GM18868 (cell line): ENCODE measurements at regions not wholly inside any gene's neighbourhood (a gene's known extent, or its start where the extent isn't known, plus 50 kb on each side); places are given as distances from the start of the nearest gene placed in this dataset.

ENCODE experiments used
- ATAC-seq: cut with Tn5 transposase; IDR thresholded peaks from one replicate; pipeline ENCODE4 v1.9.1; 2021; ENCODE audit warnings: mild to moderate bottlenecking, moderate library complexity; ENCODE audit not compliant: unreplicated experiment

- ATAC-seq: no peak
These were observed 499.5 kb upstream of the KLF4 start for GRCh38 chr9:107989099-107989498.

DNA sequence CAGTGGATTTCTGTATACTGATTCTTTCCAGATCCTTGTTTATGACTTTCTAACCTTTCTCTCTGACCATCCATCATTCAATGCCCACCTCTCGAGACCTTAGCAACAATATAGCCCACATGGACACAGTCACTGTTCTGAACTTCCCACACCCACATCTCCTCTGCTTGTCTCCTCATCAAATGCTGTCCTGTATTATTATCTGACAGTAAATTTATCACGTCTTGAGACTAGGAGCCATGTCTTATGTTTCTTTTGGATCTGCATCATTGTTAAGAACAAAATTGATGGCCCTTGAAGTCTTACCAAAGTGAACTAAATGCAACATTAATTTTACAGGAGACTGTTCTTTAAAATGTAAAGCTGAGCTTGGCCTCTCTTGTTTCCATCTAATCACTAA, 495.4 kb upstream of the KLF4 start:
- ATAC-seq: no peak

DNA sequence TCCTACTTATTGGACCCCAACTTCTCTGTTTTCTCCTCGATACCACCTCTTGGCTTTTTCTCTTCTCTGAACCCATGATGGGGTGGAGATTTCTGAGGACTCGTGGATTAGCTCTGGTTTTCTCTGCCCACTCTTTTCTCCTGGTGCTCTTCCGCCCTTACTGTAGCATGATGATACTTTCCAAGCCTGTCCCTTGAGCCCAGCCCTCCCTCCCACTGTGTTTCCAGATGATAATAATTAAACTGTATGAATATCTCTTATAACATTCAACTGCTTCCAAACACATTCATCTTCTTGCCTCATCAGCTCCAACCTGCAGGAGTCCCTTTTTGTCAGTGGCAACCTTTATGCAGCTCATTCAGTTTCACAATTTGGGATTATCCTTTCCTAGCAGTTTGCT, 494.2 kb upstream of the KLF4 start:
- no peak for ATAC-seq

DNA sequence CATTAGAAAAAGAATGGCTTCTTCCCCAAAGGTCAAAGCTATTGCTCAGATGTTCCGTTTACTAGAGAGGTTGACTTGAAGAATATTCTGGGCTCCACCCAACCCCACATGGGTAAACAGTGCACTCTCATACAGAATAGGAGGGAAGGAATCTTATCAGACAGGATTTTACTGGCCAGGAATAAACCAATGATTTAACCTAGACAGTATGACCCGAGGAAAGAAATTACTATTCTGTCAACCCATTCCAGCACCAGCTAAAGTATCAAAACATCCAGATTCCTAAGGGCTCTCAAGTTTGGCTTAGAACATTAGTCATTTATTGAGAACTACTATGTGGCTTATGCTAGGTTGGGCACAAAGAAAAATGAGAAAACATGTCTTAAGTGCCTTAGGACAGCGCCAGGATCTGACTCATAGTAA, 493.6 kb upstream of the KLF4 start:
- ATAC-seq: no peak

GRCh38 chr9:107982745-107983144, 493.2 kb upstream of the KLF4 start:
- no peak for ATAC-seq

DNA sequence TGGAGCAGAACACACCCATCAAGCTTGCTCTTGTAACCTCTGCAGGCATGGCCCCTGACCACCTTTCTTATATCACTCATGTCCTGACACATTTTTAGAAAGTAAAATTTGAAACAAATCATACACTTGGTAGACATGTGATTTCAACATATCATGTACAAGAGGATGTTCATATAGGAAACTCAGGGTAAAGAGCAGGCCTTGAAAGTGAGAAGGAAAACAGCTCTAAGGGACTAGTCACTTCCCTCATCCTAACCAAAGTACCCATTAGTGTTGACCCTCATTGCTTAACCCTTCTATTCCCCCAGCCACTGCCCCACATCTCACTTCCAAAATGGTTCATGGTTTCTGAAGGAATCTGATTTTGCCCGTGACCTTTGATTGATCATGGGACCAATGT, 492.4 kb upstream of the KLF4 start:
- no peak for ATAC-seq

DNA sequence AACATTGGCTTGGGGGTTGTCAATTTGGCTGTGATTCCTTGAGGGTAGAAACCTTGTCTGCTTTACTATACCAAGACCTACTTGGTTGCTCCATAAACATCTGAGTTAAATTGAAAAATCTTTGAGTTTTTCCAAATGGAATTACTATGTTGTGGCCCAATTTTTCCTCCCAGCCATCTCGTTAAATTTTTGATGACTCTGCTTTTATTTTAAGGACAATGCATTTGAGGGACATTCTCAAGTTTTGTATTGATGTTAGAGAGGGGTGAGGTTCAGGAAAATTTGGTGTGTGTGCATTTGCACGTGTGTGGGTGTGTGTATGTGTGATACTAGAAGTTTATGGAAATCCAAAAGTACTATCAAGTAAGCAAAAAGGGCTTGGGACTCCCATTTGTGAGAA, 491.4 kb upstream of the KLF4 start:
- no peak for ATAC-seq

GRCh38 chr9:107976767-107977166, 487.2 kb upstream of the KLF4 start:
- ATAC-seq: no peak

DNA sequence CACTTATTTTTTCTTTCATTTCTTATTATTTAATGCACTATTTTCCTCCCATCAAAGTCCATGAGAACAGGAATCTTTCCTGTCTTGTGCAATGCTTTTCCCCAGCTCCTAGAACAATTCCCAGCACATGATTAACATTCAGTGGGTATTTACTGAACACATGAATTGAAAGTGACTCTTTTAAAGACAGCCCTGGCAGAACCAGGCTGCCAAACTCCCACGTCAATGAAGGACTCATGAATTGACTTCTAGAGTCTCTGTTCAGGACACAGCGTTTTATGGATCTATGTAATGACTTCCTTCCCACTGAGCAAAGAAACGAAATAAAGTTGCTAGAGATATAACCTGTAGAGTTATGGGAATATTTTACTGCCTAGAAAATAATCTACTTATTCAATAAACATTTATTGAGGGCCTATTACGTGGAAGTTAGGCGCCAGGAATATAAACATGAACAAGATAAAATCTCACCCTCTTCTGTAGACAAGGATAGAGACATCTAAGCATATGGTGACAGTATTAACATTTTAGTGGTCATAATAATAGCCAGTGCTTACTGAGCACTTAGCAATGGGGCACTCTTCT, 485.9 kb upstream of the KLF4 start:
- no peak for ATAC-seq

DNA sequence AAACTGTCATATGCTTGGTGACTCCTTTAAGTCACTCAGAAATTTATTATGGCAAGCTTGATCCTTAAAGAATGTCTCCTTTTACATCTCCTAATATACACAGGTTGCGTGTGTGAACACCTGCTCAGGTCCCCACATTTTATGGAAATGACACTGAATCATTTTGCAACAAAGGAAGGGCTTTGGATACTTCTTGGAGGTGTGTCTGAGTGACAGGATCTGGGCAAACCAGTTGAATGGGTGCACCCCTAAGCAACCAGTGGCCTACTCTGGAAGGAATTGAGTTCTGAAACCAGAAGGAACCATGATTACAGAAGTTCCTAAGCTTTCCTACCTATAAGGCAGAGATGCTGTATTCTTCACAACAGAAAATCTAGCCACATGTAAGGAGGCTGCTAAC, 483.9 kb upstream of the KLF4 start:
- ATAC-seq: no peak

GRCh38 chr9:107972346-107972745, 482.8 kb upstream of the KLF4 start:
- no peak for ATAC-seq

GRCh38 chr9:107971241-107971640, 481.7 kb upstream of the KLF4 start:
- no peak for ATAC-seq

- ATAC-seq: no peak
These were observed 481.2 kb upstream of the KLF4 start for GRCh38 chr9:107970726-107971125.

GRCh38 chr9:107969727-107970126, 480.2 kb upstream of the KLF4 start:
- no peak for ATAC-seq

DNA sequence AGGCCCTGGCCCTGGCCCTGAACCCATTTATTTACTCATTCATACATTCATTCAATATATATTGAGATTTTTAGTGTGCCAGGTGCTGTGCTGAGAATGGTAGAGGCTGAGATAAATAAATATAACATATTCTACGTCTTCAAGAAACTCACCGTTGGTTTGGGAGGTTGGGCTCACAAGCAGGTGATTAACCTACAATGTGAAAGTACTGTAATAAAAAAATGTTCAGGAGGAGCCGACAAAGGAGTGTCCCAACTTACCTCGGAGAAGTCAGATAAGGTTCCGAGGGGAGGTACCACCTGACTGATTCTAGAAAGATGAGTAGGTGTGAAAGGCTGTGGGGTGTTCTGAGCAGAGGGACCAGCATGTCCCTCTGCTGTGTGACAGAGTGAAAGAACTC, 479.6 kb upstream of the KLF4 start:
- no peak for ATAC-seq

DNA sequence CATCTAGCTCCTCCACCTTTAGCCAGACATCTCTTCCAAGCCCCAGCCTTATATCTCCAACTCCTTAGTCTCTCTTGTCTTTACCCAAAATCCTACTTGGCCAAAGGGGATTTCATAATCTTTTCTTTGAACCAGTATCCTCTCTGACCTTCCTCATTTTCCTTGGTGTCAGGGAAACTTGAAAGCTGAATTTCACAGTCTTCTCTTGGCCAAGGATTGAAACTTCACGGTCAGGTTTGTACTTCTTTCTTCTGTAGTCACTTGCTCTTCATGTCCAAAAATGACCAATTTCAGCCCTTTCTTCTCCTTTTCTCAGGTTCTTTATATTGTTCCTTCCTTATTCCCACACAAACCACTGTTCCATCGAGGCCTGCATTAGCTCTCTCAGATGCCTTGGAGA, 473.7 kb upstream of the KLF4 start:
- no peak for ATAC-seq

DNA sequence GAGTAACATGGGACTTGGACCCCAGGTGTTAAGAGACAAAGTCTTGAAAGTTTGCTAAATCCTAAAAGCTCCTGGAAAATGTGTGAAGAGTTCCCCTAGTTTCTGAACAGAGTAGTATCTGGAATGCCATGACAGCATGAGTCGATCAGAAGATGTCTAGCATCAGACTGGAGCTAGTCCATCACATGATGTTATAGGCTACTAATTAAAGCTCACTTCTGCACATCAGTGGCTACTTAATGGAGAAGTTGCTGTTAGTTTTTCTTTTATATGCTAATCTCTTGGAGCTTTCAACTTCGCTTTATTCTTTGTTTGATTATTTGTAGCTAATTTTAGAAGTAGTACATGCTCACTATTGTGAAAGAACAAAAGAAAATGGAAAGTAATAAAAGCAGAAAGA, 471.3 kb upstream of the KLF4 start:
- ATAC-seq: no peak

- no peak for ATAC-seq
These were observed 464.7 kb upstream of the KLF4 start for GRCh38 chr9:107954312-107954711.

GRCh38 chr9:107953556-107954125, 464.1 kb upstream of the KLF4 start:
- ATAC-seq: no peak

GRCh38 chr9:107952773-107953172, 463.2 kb upstream of the KLF4 start:
- no peak for ATAC-seq

DNA sequence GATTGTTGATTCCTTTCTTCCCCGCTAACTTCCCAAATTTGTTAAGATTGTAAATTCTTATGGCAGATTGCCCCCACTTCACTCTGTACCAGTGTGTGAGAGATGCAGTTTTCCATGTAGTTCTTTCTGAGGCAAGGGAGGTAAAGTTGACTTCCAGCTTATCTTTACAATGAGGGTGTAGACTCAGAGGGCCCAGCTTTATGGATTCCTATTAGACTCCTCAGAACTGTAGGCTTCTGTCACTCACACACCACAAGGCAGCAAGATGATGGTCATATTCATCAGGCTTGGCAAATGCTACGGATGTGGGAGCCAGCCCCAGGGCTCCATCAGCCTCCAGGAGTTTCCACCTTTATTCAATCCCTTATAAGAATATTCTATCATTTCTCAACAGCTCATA, 461.9 kb upstream of the KLF4 start:
- ATAC-seq: no peak

DNA sequence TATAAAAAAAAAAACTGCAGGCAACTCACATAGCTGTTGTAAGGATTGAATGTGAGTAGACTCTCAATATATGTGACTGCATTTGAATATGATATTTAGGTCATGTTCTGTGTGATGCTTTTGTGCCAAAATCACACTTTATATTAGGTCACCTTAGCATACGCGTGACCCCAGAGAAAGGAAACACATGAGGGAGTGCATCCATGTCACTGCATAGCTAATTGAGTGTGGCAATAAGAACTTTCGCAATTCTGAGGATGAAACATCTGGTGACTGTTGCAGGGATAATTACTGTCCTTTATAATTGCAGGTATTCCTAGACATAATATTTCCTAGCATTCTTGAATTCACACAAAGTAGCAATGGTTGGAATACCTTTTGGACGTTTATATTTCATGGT, 459.5 kb upstream of the KLF4 start:
- no peak for ATAC-seq

DNA sequence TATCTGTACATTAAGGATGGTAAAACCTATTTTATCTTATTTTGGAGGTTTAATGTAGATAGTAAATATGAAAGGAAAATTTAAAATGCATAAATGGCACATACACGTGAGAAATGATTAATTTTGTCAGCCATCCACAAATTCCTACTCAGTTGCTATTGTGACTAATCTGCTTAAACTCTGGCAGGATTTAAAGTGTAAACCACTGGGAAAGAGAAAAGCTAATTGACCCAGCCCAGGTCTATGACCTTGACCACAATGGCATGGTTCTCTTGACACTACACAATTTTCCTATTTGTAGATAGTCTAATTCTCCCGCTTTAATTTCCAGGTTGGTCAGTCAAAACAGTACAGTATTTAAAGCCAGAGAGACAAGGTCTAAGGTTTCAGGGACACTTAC, 459.0 kb upstream of the KLF4 start:
- ATAC-seq: no peak
